Endodermal cell (in vitro differentiated cells): ENCODE measurements at regions not wholly inside any gene's neighbourhood (a gene's known extent, or its start where the extent isn't known, plus 50 kb on each side); places are given as distances from the start of the nearest gene placed in this dataset.

ENCODE experiments used
- DNase-seq: peaks from one replicate; pipeline ENCODE4 v3.0.0-alpha.2; 2017
- H3K27ac ChIP-seq: 2 replicates; pipeline ENCODE4 v1.5.1; 2013; ENCODE audit warnings: mild to moderate bottlenecking, low read depth, low read length, moderate library complexity
- H3K27me3 ChIP-seq: 2 replicates; pipeline ENCODE4 v1.6.1; 2013; ENCODE audit warnings: mild to moderate bottlenecking, low read length, moderate library complexity; ENCODE audit not compliant: insufficient read depth, control insufficient read depth, poor library complexity, severe bottlenecking
- H3K36me3 ChIP-seq: 2 replicates; pipeline ENCODE4 v1.7.0; 2013; ENCODE audit warnings: mild to moderate bottlenecking, low read length, moderate library complexity; ENCODE audit not compliant: control insufficient read depth, insufficient read depth
- H3K4me1 ChIP-seq: one replicate; pipeline ENCODE4 v1.7.0; 2013; ENCODE audit warnings: low read length; ENCODE audit not compliant: control insufficient read depth, insufficient read depth
- H3K4me3 ChIP-seq: 2 replicates; pipeline ENCODE4 v1.5.1; 2013; ENCODE audit warnings: mild to moderate bottlenecking, low read length, moderate library complexity
- H3K9ac ChIP-seq: 2 replicates; pipeline ENCODE4 v1.6.1; 2013; ENCODE audit warnings: mild to moderate bottlenecking, low read length, moderate library complexity; ENCODE audit not compliant: poor library complexity, severe bottlenecking; ENCODE audit errors: extremely low read depth
- H3K9me3 ChIP-seq: 2 replicates; pipeline ENCODE4 v1.6.1; 2013; ENCODE audit warnings: mild to moderate bottlenecking, low read length, moderate library complexity; ENCODE audit not compliant: control insufficient read depth
- H3K27ac Mint-ChIP-seq: 2 replicates; pipeline ENCODE4 v1.8.0; 2020; ENCODE audit warnings: mixed read lengths
- H3K27me3 Mint-ChIP-seq: 2 replicates; pipeline ENCODE4 v1.8.0; 2021; ENCODE audit warnings: mild to moderate bottlenecking, mixed read lengths; ENCODE audit not compliant: insufficient read depth
- H3K36me3 Mint-ChIP-seq: 2 replicates; pipeline ENCODE4 v1.8.0; 2020; ENCODE audit warnings: low read depth, mixed read lengths
- H3K4me1 Mint-ChIP-seq: 2 replicates; pipeline ENCODE4 v1.8.0; 2020; ENCODE audit warnings: mixed read lengths
- H3K4me3 Mint-ChIP-seq: 2 replicates; pipeline ENCODE4 v1.8.0; 2020; ENCODE audit warnings: mild to moderate bottlenecking, moderate library complexity, mixed read lengths
- H3K9me3 Mint-ChIP-seq: 2 replicates; pipeline ENCODE4 v1.8.0; 2020; ENCODE audit warnings: mild to moderate bottlenecking, mixed read lengths
- WGBS, 2 experiments: methylation state at CpG; one replicate each; pipeline versions ENCODE4 v1.1.5 to v1.1.7; 2013; ENCODE audit warnings: missing lambda C conversion rate in 2 of 2, mixed read lengths in 1 of 2; ENCODE audit not compliant: insufficient coverage in 1 of 2, insufficient read length in 1 of 2; 5-methylcytosine and 5-hydroxymethylcytosine counted together
- TF ChIP-seq, protein P1 (sequence below): fragments of 200-600 bp; sonication (generic); conservative IDR thresholded peaks from 2 replicates; pipeline ENCODE4 v1.5.0; 2021; ENCODE audit warnings: antibody characterized with exemption, mild to moderate bottlenecking

DNA sequence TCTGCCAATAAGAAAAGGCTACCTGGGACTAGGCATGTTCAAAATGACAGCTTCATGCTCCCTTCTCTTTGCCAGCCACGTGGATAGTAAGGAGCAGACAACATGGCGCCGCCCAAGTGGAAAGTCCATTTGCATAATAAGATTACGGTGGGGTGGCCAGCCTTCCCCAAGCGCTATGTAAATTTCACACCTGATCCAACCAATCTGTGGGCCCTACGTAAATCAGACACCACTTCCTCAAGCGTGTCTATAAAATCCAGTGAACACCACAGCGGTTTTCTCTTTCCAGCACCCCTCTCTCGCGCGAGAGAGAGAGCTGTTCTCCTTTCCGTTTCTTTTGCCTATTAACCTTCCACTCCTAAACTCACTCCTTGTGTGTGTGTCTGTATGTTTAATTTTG, 140.3 kb upstream of the ERCC4 start:
- Histone ChIP-seq H3K9ac (no peak overlapping the region), H3K4me3 (no peak overlapping the region), H3K9me3 (peaks cover 12% of the 10 kb centered on the region), H3K27ac (no peak overlapping the region), H3K27me3 (no peaks in the 10 kb centered on the region), H3K4me1 (no peaks in the 10 kb centered on the region), H3K36me3 (no peaks in the 10 kb centered on the region)
- no peak for DNase-seq
- Mint-ChIP-seq H3K4me1 (no peaks in the 10 kb centered on the region), H3K4me3 (no peak overlapping the region), H3K27me3 (peaks cover 2% of the 10 kb centered on the region), H3K9me3 (peaks cover 16% of the 10 kb centered on the region), H3K27ac (no peak overlapping the region), H3K36me3 (no peaks in the 10 kb centered on the region)
- TF ChIP-seq, protein P1, sequence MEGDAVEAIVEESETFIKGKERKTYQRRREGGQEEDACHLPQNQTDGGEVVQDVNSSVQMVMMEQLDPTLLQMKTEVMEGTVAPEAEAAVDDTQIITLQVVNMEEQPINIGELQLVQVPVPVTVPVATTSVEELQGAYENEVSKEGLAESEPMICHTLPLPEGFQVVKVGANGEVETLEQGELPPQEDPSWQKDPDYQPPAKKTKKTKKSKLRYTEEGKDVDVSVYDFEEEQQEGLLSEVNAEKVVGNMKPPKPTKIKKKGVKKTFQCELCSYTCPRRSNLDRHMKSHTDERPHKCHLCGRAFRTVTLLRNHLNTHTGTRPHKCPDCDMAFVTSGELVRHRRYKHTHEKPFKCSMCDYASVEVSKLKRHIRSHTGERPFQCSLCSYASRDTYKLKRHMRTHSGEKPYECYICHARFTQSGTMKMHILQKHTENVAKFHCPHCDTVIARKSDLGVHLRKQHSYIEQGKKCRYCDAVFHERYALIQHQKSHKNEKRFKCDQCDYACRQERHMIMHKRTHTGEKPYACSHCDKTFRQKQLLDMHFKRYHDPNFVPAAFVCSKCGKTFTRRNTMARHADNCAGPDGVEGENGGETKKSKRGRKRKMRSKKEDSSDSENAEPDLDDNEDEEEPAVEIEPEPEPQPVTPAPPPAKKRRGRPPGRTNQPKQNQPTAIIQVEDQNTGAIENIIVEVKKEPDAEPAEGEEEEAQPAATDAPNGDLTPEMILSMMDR, result no peak
- 89 to 96% methylated on average over 5 to 10 of the region's 12 CpGs for WGBS, 2 experiments

DNA sequence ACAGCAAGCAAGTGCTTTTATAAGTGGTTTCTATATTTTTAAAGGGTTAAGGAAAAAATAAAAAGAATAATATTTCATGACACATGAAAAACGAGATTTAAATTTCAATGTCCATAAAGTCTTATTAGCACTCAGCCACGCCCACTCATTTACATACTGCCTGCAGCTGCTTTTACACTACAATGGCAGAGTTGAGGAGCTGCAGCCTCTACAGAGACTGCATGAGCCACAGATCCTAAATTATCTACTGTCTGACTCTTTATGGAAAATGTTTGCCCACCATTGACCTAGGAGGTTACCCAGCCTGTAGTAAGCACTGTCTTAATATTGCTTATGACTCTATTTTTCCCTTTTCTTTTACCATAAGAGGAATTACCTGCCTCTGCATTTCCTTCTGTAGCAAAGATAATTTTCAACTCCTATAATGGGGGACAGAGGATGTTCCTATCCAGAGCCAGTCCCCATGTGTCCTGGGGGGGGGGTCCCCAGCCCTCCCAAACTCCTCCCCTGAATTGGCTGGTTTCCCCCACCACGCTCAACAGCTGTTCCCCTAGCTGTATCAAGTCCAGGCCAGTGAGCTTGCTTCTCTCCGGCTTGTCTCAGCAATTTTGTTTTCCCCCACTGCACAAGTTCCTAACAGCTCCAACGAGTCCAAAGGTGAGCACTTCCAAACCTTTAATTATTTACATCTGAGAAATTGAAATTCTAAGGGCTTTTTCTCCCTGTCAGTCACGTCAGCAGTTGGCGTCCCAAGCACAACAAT, 139.4 kb upstream of the ERCC4 start:
- Histone ChIP-seq H3K27me3 (no peaks in the 10 kb centered on the region), H3K36me3 (no peaks in the 10 kb centered on the region), H3K27ac (no peak overlapping the region), H3K4me3 (no peak overlapping the region), H3K4me1 (no peaks in the 10 kb centered on the region), H3K9ac (no peak overlapping the region), H3K9me3 (peaks cover 8% of the 10 kb centered on the region)
- no peak for DNase-seq
- Mint-ChIP-seq H3K4me1 (no peaks in the 10 kb centered on the region), H3K9me3 (peaks cover 11% of the 10 kb centered on the region), H3K27me3 (peaks cover 2% of the 10 kb centered on the region), H3K27ac (no peak overlapping the region), H3K4me3 (no peak overlapping the region), H3K36me3 (no peaks in the 10 kb centered on the region)
- TF ChIP-seq, protein P1, result no peak
- WGBS, 2 experiments, result 61 to 65% methylated on average over 4 to 7 of the region's 7 CpGs

DNA sequence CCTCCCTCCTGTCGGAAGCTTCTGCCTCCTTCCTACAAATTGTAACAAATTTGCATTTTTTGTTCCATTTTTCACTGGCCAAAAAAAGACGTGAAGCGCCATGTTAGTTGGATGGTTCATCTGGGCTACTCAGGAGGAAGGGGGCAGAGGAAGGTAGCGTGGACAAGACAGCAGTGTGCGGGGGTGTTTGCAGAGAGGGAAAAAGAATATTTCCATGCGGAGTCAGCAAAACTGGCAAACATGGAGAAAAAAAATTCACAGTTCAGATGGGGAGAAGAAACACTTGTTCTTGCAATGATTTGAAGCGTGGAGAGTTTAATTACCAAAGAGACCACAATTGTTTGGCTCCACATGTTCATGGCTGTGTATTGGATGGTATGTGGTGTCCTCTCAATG, 138.8 kb upstream of the ERCC4 start:
- no peaks in the 10 kb centered on the region for H3K36me3 Mint-ChIP-seq
- H3K9me3 Mint-ChIP-seq, result peaks cover 7% of the 10 kb centered on the region
- WGBS, 2 experiments, result 94 to 97% methylated on average over 6 to 7 of the region's 7 CpGs
- no peak overlapping the region for H3K27ac ChIP-seq
- no peak for DNase-seq
- no peak overlapping the region for H3K4me3 ChIP-seq
- H3K27ac Mint-ChIP-seq, result no peak overlapping the region
- TF ChIP-seq, protein P1, result no peak
- H3K4me3 Mint-ChIP-seq, result no peak overlapping the region
- H3K9me3 ChIP-seq, result peaks cover 7% of the 10 kb centered on the region
- H3K27me3 Mint-ChIP-seq, result peaks cover 2% of the 10 kb centered on the region
- no peak overlapping the region for H3K9ac ChIP-seq
- no peaks in the 10 kb centered on the region for H3K4me1 Mint-ChIP-seq
- no peaks in the 10 kb centered on the region for H3K27me3 ChIP-seq
- no peaks in the 10 kb centered on the region for H3K36me3 ChIP-seq
- H3K4me1 ChIP-seq, result no peaks in the 10 kb centered on the region
